GM23248 (cell line): ENCODE measurements at regions not wholly inside any gene's neighbourhood (a gene's known extent, or its start where the extent isn't known, plus 50 kb on each side); places are given as distances from the start of the nearest gene placed in this dataset.

Experiments
- EZH2 ChIP-seq: fragments of 200-600 bp; sonication (generic); IDR thresholded peaks from 2 replicates; pipeline ENCODE4 v1.6.1; 2018; ENCODE audit warnings: antibody characterized with exemption, mild to moderate bottlenecking; ENCODE audit not compliant: insufficient read depth, poor library complexity, severe bottlenecking
- EZH2phosphoT487 ChIP-seq: fragments of 200-600 bp; sonication (generic); IDR thresholded peaks from 2 replicates; pipeline ENCODE4 v1.6.1; 2018; ENCODE audit warnings: antibody characterized with exemption, moderate library complexity, mild to moderate bottlenecking, low read depth; ENCODE audit not compliant: insufficient read depth

DNA sequence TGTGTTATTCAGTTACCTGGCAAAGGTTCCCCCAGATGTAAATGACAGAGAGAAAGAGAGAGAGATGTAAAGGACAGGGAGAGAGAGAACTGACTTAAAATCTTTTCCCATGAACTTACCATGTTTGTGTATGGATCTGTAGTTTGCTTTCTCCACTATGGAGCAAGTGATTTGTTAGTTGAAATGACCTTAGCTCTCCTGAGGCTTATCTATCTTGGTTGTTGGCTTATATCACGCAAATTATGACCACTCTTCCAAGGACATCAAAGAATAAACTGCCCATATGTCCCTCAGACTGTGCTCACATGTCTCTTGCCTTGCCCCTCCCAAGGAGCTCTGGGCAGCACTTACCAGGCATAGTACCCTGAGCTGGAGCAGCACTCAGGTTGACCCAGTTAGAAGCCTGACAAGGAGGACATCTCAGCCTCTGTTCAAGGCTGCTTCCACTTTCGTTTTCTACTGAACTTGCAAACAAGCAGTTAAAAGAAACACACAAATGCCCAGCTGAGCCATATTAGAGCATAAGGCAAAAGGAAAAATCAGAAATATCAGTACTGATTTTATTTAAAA is 95.3 kb upstream of the RCN1 start:
- TF ChIP-seq EZH2 (no peak), EZH2phosphoT487 (no peak)
